WTC11 (cell line): ENCODE measurements at regions not wholly inside any gene's neighbourhood (a gene's known extent, or its start where the extent isn't known, plus 50 kb on each side); places are given as distances from the start of the nearest gene placed in this dataset.

Experiments used
- ATAC-seq: fragments of 200-7000 bp; cut with Tn5 transposase; 2 replicates; pipeline ENCODE4 v1.10.0; 2021; ENCODE audit warnings: mild to moderate bottlenecking, moderate library complexity
- CTCF ChIA-PET: fragments of 300-600 bp; sonication (Branson Sonifier 250); formaldehyde crosslinking; loops from one replicate; lab custom pipeline; 2021; ENCODE audit warnings: antibody characterized with exemption; lab: Charles Lee
- POLR2A ChIA-PET: fragments of 350-600 bp; sonication (Branson Sonifier 250); formaldehyde crosslinking; loops from one replicate; lab custom pipeline; 2021; ENCODE audit warnings: antibody characterized with exemption; lab: Charles Lee
- DNase-seq: peaks from one replicate; pipeline ENCODE4 v3.0.0; 2021; ENCODE audit warnings: low spot score
- H3K27ac Mint-ChIP-seq: 2 replicates; pipeline ENCODE4 v1.8.0; 2021; ENCODE audit warnings: mixed read lengths
- H3K27me3 Mint-ChIP-seq: 2 replicates; pipeline ENCODE4 v1.8.0; 2021; ENCODE audit warnings: low read depth, mild to moderate bottlenecking, moderate library complexity, mixed read lengths
- H3K36me3 Mint-ChIP-seq: 2 replicates; pipeline ENCODE4 v1.8.0; 2021; ENCODE audit warnings: mixed read lengths
- H3K4me1 Mint-ChIP-seq: 2 replicates; pipeline ENCODE4 v1.8.0; 2022; ENCODE audit warnings: mixed read lengths
- H3K4me3 Mint-ChIP-seq: 2 replicates; pipeline ENCODE4 v1.8.0; 2021; ENCODE audit warnings: mild to moderate bottlenecking, moderate library complexity, mixed read lengths
- H3K9me3 Mint-ChIP-seq: 2 replicates; pipeline ENCODE4 v1.8.0; 2021; ENCODE audit warnings: mixed read lengths
- ATF1 ChIP-seq: sonication (generic); formaldehyde crosslinking; IDR thresholded peaks from 2 replicates; pipeline ENCODE4 v1.8.1; 2023; ENCODE audit warnings: mild to moderate bottlenecking, moderate library complexity, missing genetic modification reagents
- ELF4 ChIP-seq: sonication (generic); formaldehyde crosslinking; IDR thresholded peaks from 2 replicates; pipeline ENCODE4 v1.8.1; 2022; ENCODE audit warnings: low read depth, mild to moderate bottlenecking, moderate library complexity, missing genetic modification reagents
- ESRRA ChIP-seq: sonication (generic); formaldehyde crosslinking; IDR thresholded peaks from 2 replicates; pipeline ENCODE4 v1.8.1; 2022; ENCODE audit warnings: mild to moderate bottlenecking, missing genetic modification reagents, borderline replicate concordance
- GABPB1 ChIP-seq: sonication (generic); formaldehyde crosslinking; IDR thresholded peaks from 2 replicates; pipeline ENCODE4 v1.8.1; 2023; ENCODE audit warnings: mild to moderate bottlenecking, missing genetic modification reagents
- IRF2 ChIP-seq: sonication (generic); formaldehyde crosslinking; IDR thresholded peaks from 2 replicates; pipeline ENCODE4 v1.8.0; 2022; ENCODE audit warnings: low read depth, missing genetic modification reagents, borderline replicate concordance
- MLX ChIP-seq: sonication (generic); formaldehyde crosslinking; IDR thresholded peaks from 2 replicates; pipeline ENCODE4 v1.8.1; 2023; ENCODE audit warnings: mild to moderate bottlenecking, missing genetic modification reagents, moderate library complexity
- NR1H2 ChIP-seq: sonication (generic); formaldehyde crosslinking; IDR thresholded peaks from 2 replicates; pipeline ENCODE4 v1.9.0; 2021; ENCODE audit warnings: mild to moderate bottlenecking, moderate library complexity, missing genetic modification reagents
- NR3C1 ChIP-seq: sonication (generic); formaldehyde crosslinking; conservative IDR thresholded peaks from 2 replicates; pipeline ENCODE4 v1.8.1; 2023; ENCODE audit warnings: low read depth, mild to moderate bottlenecking, missing genetic modification reagents
- SMAD4 ChIP-seq: sonication (generic); formaldehyde crosslinking; IDR thresholded peaks from 2 replicates; pipeline ENCODE4 v1.8.0; 2022; ENCODE audit warnings: mild to moderate bottlenecking, missing genetic modification reagents
- TCF7 ChIP-seq: sonication (generic); formaldehyde crosslinking; IDR thresholded peaks from 2 replicates; pipeline ENCODE4 v1.8.0; 2022; ENCODE audit warnings: mild to moderate bottlenecking, low read depth, missing genetic modification reagents, moderate library complexity
- TEAD1 ChIP-seq: sonication (generic); formaldehyde crosslinking; IDR thresholded peaks from 2 replicates; pipeline ENCODE4 v1.8.0; 2022; ENCODE audit warnings: mild to moderate bottlenecking, missing genetic modification reagents
- TP53 ChIP-seq: sonication (generic); formaldehyde crosslinking; IDR thresholded peaks from 2 replicates; pipeline ENCODE4 v1.8.1; 2023; ENCODE audit warnings: mild to moderate bottlenecking, missing genetic modification reagents
- USF1 ChIP-seq: sonication (generic); formaldehyde crosslinking; IDR thresholded peaks from 2 replicates; pipeline ENCODE4 v1.8.0; 2022; ENCODE audit warnings: mild to moderate bottlenecking, missing genetic modification reagents
- ZBTB43 ChIP-seq: sonication (generic); formaldehyde crosslinking; IDR thresholded peaks from 2 replicates; pipeline ENCODE4 v1.8.1; 2023; ENCODE audit warnings: mild to moderate bottlenecking, missing genetic modification reagents
- ZNF219 ChIP-seq: sonication (generic); formaldehyde crosslinking; IDR thresholded peaks from 2 replicates; pipeline ENCODE4 v1.8.0; 2023; ENCODE audit warnings: missing genetic modification reagents, mild to moderate bottlenecking, borderline replicate concordance
- ZNF263 ChIP-seq: sonication (generic); formaldehyde crosslinking; IDR thresholded peaks from 2 replicates; pipeline ENCODE4 v1.8.1; 2022; ENCODE audit warnings: low read depth, mild to moderate bottlenecking, moderate library complexity, missing genetic modification reagents
- ZNF281 ChIP-seq: sonication (generic); formaldehyde crosslinking; IDR thresholded peaks from 2 replicates; pipeline ENCODE4 v1.8.0; 2023; ENCODE audit warnings: mild to moderate bottlenecking, missing genetic modification reagents
- ZNF396 ChIP-seq: fragments of 250-450 bp; sonication (Bioruptor Pico); IDR thresholded peaks from 2 replicates; pipeline ENCODE4 v1.8.0; 2021; ENCODE audit warnings: mild to moderate bottlenecking, moderate library complexity, borderline replicate concordance
- TF ChIP-seq, protein P1 (sequence below): sonication (generic); formaldehyde crosslinking; IDR thresholded peaks from 2 replicates; pipeline ENCODE4 v1.8.1; 2022; ENCODE audit warnings: low read depth, mild to moderate bottlenecking, moderate library complexity, missing genetic modification reagents, borderline replicate concordance
- TF ChIP-seq, protein P2 (sequence below): sonication (generic); formaldehyde crosslinking; IDR thresholded peaks from 2 replicates; pipeline ENCODE4 v1.8.1; 2022; ENCODE audit warnings: low read depth, missing genetic modification reagents, borderline replicate concordance

DNA sequence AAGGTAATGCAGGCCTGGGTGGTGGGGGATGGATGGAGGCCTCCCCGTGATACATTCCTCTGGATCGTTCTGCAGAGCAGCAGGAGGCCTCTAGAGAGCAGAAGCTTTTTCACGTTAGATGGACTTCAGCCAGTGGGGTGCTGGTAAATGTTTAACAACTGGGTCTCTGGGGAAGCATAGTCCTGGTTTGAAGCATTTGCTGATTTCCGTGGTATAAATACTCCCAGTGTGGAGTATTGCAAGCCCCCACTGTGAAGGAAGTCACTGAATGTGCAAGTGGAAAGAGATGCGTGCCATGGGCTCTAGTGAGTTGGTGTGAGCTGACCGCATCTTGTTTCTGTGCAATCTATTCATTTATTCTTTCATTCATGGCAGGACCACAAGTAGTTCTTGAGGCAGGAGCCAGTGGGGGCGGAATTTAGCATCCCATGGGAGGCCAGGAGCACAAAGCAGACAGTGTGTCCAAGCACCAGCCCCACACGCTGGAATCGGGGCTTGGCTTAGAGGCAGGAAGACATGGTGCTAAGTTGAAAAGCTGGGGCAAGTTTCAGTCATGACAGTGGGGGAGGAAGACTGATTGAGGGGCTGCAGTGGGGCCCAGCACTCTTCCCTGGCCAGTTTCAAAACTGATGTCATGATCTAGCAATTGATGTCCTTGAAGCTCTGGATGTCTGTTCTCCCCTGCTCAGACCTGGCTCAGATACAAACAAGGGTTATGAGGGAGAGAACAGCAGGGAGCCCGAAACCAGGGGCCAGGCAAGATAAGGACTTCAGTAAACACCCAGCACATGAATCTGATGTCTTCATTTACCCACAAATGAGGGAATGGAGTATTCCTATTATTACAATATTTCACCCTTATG lies 280.9 kb upstream of the LYZL1 start (continued):
- no peak for TF ChIP-seq ZNF396
- TF ChIP-seq ZNF263 (CRISPR knock-in tag) = no peak
- TF ChIP-seq MLX = no peak
- no peak for TF ChIP-seq ZNF219 (CRISPR knock-in tag)

GRCh38 chr10:29009464-29009863 lies 279.4 kb upstream of the LYZL1 start:
- DNase-seq (no peak), ATAC-seq (no peak)
- ChIA-PET POLR2A (no interaction called here), CTCF (no interaction called here)
- TF ChIP-seq NR3C1 (CRISPR knock-in tag) (no peak), GABPB1 (CRISPR knock-in tag) (no peak), NR1H2 (CRISPR knock-in tag) (no peak), ELF4 (CRISPR knock-in tag) (no peak)
- Mint-ChIP-seq H3K4me3 (no peak overlapping the region), H3K36me3 (peaks cover 11% of the 10 kb centered on the region), H3K27me3 (no peaks in the 10 kb centered on the region), H3K27ac (no peak overlapping the region), H3K4me1 (peaks cover 7% of the 10 kb centered on the region; the same call in 1 of the 2 replicates), H3K9me3 (peaks cover 15% of the 10 kb centered on the region)

DNA sequence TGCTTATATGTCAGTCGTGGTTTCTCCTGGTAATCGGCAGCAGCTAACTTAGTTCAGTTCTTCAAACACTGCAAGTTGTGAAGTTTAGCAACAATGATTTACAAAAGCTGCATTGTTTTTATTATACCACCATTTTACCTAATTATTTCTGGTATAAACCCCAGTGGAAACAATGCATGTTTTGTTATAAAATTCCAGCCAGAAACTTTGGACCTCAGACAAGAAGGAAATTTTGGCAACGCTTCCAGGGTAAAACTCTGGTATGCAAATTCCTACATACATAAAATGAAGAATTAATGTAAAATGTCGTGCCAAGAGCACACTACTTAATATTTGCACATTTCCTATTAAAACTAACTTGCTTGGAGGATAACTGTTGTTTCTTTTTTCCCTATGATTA lies 277.4 kb upstream of the LYZL1 start:
- no peak overlapping the region for H3K27ac Mint-ChIP-seq
- H3K9me3 Mint-ChIP-seq = peaks cover 13% of the 10 kb centered on the region
- H3K4me1 Mint-ChIP-seq = peaks cover 13% of the 10 kb centered on the region
- ChIA-PET CTCF (no interaction called here), POLR2A (no interaction called here)
- peaks cover 9% of the 10 kb centered on the region for H3K36me3 Mint-ChIP-seq
- DNase-seq (no peak), ATAC-seq (no peak)
- no peak overlapping the region for H3K4me3 Mint-ChIP-seq
- no peak for TF ChIP-seq TCF7 (CRISPR knock-in tag)
- TF ChIP-seq ZBTB43 (CRISPR knock-in tag) = no peak
- TF ChIP-seq, protein P1, sequence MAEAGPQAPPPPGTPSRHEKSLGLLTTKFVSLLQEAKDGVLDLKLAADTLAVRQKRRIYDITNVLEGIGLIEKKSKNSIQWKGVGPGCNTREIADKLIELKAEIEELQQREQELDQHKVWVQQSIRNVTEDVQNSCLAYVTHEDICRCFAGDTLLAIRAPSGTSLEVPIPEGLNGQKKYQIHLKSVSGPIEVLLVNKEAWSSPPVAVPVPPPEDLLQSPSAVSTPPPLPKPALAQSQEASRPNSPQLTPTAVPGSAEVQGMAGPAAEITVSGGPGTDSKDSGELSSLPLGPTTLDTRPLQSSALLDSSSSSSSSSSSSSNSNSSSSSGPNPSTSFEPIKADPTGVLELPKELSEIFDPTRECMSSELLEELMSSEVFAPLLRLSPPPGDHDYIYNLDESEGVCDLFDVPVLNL (CRISPR knock-in tag) = no peak
- TF ChIP-seq TEAD1 (CRISPR knock-in tag) = no peak
- TF ChIP-seq TP53 = no peak
- TF ChIP-seq USF1 = no peak
- no peak for TF ChIP-seq SMAD4 (CRISPR knock-in tag)
- no peaks in the 10 kb centered on the region for H3K27me3 Mint-ChIP-seq

- ChIA-PET CTCF (no interaction called here), POLR2A (no interaction called here)
- Mint-ChIP-seq H3K4me1 (peaks cover 7% of the 10 kb centered on the region), H3K4me3 (no peak overlapping the region), H3K9me3 (peaks cover 6% of the 10 kb centered on the region), H3K27ac (no peak overlapping the region), H3K27me3 (no peaks in the 10 kb centered on the region), H3K36me3 (no peaks in the 10 kb centered on the region; the same call in 1 of the 2 replicates)
- no peak for ATAC-seq
- no peak for DNase-seq
- TF ChIP-seq IRF2 (CRISPR knock-in tag) (no peak), ZNF281 (no peak), ATF1 (CRISPR knock-in tag) (no peak), ELF4 (CRISPR knock-in tag) (no peak), ESRRA (CRISPR knock-in tag) (no peak)
- TF ChIP-seq, protein P2, sequence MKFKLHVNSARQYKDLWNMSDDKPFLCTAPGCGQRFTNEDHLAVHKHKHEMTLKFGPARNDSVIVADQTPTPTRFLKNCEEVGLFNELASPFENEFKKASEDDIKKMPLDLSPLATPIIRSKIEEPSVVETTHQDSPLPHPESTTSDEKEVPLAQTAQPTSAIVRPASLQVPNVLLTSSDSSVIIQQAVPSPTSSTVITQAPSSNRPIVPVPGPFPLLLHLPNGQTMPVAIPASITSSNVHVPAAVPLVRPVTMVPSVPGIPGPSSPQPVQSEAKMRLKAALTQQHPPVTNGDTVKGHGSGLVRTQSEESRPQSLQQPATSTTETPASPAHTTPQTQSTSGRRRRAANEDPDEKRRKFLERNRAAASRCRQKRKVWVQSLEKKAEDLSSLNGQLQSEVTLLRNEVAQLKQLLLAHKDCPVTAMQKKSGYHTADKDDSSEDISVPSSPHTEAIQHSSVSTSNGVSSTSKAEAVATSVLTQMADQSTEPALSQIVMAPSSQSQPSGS = no peak
Measured at GRCh38 chr10:29012926-29013554, 275.8 kb upstream of the LYZL1 start.
